ENCODE measurements at regions not wholly inside any gene's neighbourhood (a gene's known extent, or its start where the extent isn't known, plus 50 kb on each side); places are given as distances from the start of the nearest gene placed in this dataset.

- no peak for DNase-seq (ENCODE audit: low read depth in 4 of 4, low spot score in 3 of 4)
Observed at GRCh38 chr11:37038911-37039310, 440.9 kb upstream of the RAG2 start.

GRCh38 chr11:37026741-37027140 is 428.7 kb upstream of the RAG2 start:
- no peak for DNase-seq (ENCODE audit: low read depth in 4 of 4, low spot score in 3 of 4)

GRCh38 chr11:37026326-37026725 is 428.3 kb upstream of the RAG2 start:
- DNase-seq (ENCODE audit: low read depth in 4 of 4, low spot score in 3 of 4) = no peak

- DNase-seq (ENCODE audit: low read depth in 4 of 4, low spot score in 3 of 4) = no peak
Observed at GRCh38 chr11:37006563-37006962, 408.5 kb upstream of the RAG2 start.

GRCh38 chr11:37002831-37003230 is 404.8 kb upstream of the RAG2 start:
- DNase-seq (ENCODE audit: low read depth in 4 of 4, low spot score in 3 of 4) = no peak

- no peak for DNase-seq (ENCODE audit: low read depth in 4 of 4, low spot score in 3 of 4)
Observed at GRCh38 chr11:36997656-36998055, 399.6 kb upstream of the RAG2 start.

GRCh38 chr11:36996795-36997194 is 398.8 kb upstream of the RAG2 start:
- no peak for DNase-seq (ENCODE audit: low read depth in 4 of 4, low spot score in 3 of 4)

- no peak for DNase-seq (ENCODE audit: low read depth in 4 of 4, low spot score in 3 of 4)
Observed at GRCh38 chr11:36994208-36994607, 396.2 kb upstream of the RAG2 start.

GRCh38 chr11:36988556-36988955 is 390.5 kb upstream of the RAG2 start:
- no peak for DNase-seq (ENCODE audit: low read depth in 4 of 4, low spot score in 3 of 4)

GRCh38 chr11:36985562-36985961 is 387.5 kb upstream of the RAG2 start:
- DNase-seq (ENCODE audit: low read depth in 4 of 4, low spot score in 3 of 4) = no peak

GRCh38 chr11:36976741-36977140 is 378.7 kb upstream of the RAG2 start:
- DNase-seq (ENCODE audit: low read depth in 4 of 4, low spot score in 3 of 4) = no peak

GRCh38 chr11:36974771-36975170 is 376.7 kb upstream of the RAG2 start:
- no peak for DNase-seq (ENCODE audit: low read depth in 4 of 4, low spot score in 3 of 4)

GRCh38 chr11:36953976-36954375 is 355.9 kb upstream of the RAG2 start:
- DNase-seq (ENCODE audit: low read depth in 4 of 4, low spot score in 3 of 4) = peak in 3 of 4 donors; percentile 10 to 17 (median 10)

- DNase-seq (ENCODE audit: low read depth in 4 of 4, low spot score in 3 of 4) = no peak
Observed at GRCh38 chr11:36948460-36949127, 350.6 kb upstream of the RAG2 start.

GRCh38 chr11:36945384-36945783 is 347.3 kb upstream of the RAG2 start:
- DNase-seq (ENCODE audit: low read depth in 4 of 4, low spot score in 3 of 4) = no peak

GRCh38 chr11:36933481-36933880 is 335.4 kb upstream of the RAG2 start:
- DNase-seq (ENCODE audit: low read depth in 4 of 4, low spot score in 3 of 4) = no peak

- no peak for DNase-seq (ENCODE audit: low read depth in 4 of 4, low spot score in 3 of 4)
Observed at GRCh38 chr11:36931139-36931538, 333.1 kb upstream of the RAG2 start.

GRCh38 chr11:36930256-36930655 is 332.2 kb upstream of the RAG2 start:
- no peak for DNase-seq (ENCODE audit: low read depth in 4 of 4, low spot score in 3 of 4)

GRCh38 chr11:36929401-36929800 is 331.4 kb upstream of the RAG2 start:
- DNase-seq (ENCODE audit: low read depth in 4 of 4, low spot score in 3 of 4) = no peak

- DNase-seq (ENCODE audit: low read depth in 4 of 4, low spot score in 3 of 4) = no peak
Observed at GRCh38 chr11:36928621-36929020, 330.6 kb upstream of the RAG2 start.

- DNase-seq (ENCODE audit: low read depth in 4 of 4, low spot score in 3 of 4) = no peak
Observed at GRCh38 chr11:36899800-36900199, 301.8 kb upstream of the RAG2 start.

- DNase-seq (ENCODE audit: low read depth in 4 of 4, low spot score in 3 of 4) = no peak
Observed at GRCh38 chr11:36890841-36891240, 292.8 kb upstream of the RAG2 start.

GRCh38 chr11:36890121-36890679 is 292.2 kb upstream of the RAG2 start:
- DNase-seq (ENCODE audit: low read depth in 4 of 4, low spot score in 3 of 4) = no peak

Measured in left renal pelvis (tissue), 4 donors.